ENCODE measurements at regions not wholly inside any gene's neighbourhood (a gene's known extent, or its start where the extent isn't known, plus 50 kb on each side); places are given as distances from the start of the nearest gene placed in this dataset.
"Not testable (repeated sequence)": the region's sequence is repeated elsewhere in the genome, so short reads cannot be mapped to it uniquely, and the experiment has no call there.

- peaks cover 4 to 13% (median 4%) of the 10 kb centered on the region in 3 donors for H3K4me1 ChIP-seq (ENCODE audit: control insufficient read depth in 3 of 3, insufficient read depth in 2 of 3, low read depth in 1 of 3, low read length in 2 of 3)
- H3K36me3 ChIP-seq (ENCODE audit: control insufficient read depth in 3 of 3, insufficient read depth in 2 of 3, low read depth in 1 of 3, low read length in 3 of 3) = no peaks in the 10 kb centered on the region
- no peak for FAIRE-seq
- H3K4me3 ChIP-seq (ENCODE audit: low read depth in 1 of 3, low read length in 3 of 3) = no peak overlapping the region
- H3K9me3 ChIP-seq (ENCODE audit: control insufficient read depth in 2 of 2, insufficient read depth in 1 of 2, low read depth in 1 of 2, low read length in 1 of 2) = peaks cover 0 to 21% of the 10 kb centered on the region in 2 donors
- H3K27me3 ChIP-seq (ENCODE audit: control insufficient read depth in 3 of 3, insufficient read depth in 3 of 3, low read length in 3 of 3) = no peaks in the 10 kb centered on the region
- peak; percentile 74 to 84 for DNase-seq
- H3K27ac ChIP-seq (ENCODE audit: low read depth in 1 of 3, low read length in 2 of 3) = peak overlapping the region in 2 of 3 donors; percentile 16 to 50
These were observed 309.5 kb upstream of the SLITRK3 start for GRCh38 chr3:165505657-165506056.

GRCh38 chr3:165504554-165504953, 308.4 kb upstream of the SLITRK3 start:
- no peak overlapping the region for H3K4me3 ChIP-seq (ENCODE audit: low read depth in 1 of 3, low read length in 3 of 3)
- no peak for DNase-seq
- 87 to 90% (median 90%) methylated on average over 1 of the region's 1 CpG for WGBS, 3 donors
- H3K27me3 ChIP-seq (ENCODE audit: control insufficient read depth in 3 of 3, insufficient read depth in 3 of 3, low read length in 3 of 3) = no peaks in the 10 kb centered on the region
- H3K4me1 ChIP-seq (ENCODE audit: control insufficient read depth in 3 of 3, insufficient read depth in 2 of 3, low read depth in 1 of 3, low read length in 2 of 3) = peaks cover 4 to 13% (median 4%) of the 10 kb centered on the region in 3 donors
- no peak overlapping the region for H3K27ac ChIP-seq (ENCODE audit: low read depth in 1 of 3, low read length in 2 of 3)
- FAIRE-seq = no peak
- peaks cover 0 to 21% of the 10 kb centered on the region in 2 donors for H3K9me3 ChIP-seq (ENCODE audit: control insufficient read depth in 2 of 2, insufficient read depth in 1 of 2, low read depth in 1 of 2, low read length in 1 of 2)
- H3K36me3 ChIP-seq (ENCODE audit: control insufficient read depth in 3 of 3, insufficient read depth in 2 of 3, low read depth in 1 of 3, low read length in 3 of 3) = no peaks in the 10 kb centered on the region

- WGBS, 3 donors = 24 to 66% (median 43%) methylated on average over 4 of the region's 4 CpGs
- Histone ChIP-seq H3K27me3 (ENCODE audit: control insufficient read depth in 3 of 3, insufficient read depth in 3 of 3, low read length in 3 of 3) (no peaks in the 10 kb centered on the region), H3K36me3 (ENCODE audit: control insufficient read depth in 3 of 3, insufficient read depth in 2 of 3, low read depth in 1 of 3, low read length in 3 of 3) (no peaks in the 10 kb centered on the region), H3K27ac (ENCODE audit: low read depth in 1 of 3, low read length in 2 of 3) (no peak overlapping the region), H3K9me3 (ENCODE audit: control insufficient read depth in 2 of 2, insufficient read depth in 1 of 2, low read depth in 1 of 2, low read length in 1 of 2) (peaks cover 0 to 21% of the 10 kb centered on the region in 2 donors), H3K4me3 (ENCODE audit: low read depth in 1 of 3, low read length in 3 of 3) (no peak overlapping the region), H3K4me1 (ENCODE audit: control insufficient read depth in 3 of 3, insufficient read depth in 2 of 3, low read depth in 1 of 3, low read length in 2 of 3) (peaks cover 4 to 13% (median 4%) of the 10 kb centered on the region in 3 donors)
- DNase-seq (no peak), FAIRE-seq (no peak)
These were observed 307.6 kb upstream of the SLITRK3 start for GRCh38 chr3:165503825-165504224.

- Histone ChIP-seq H3K27ac (ENCODE audit: low read depth in 1 of 3, low read length in 2 of 3) (no peak overlapping the region), H3K4me1 (ENCODE audit: control insufficient read depth in 3 of 3, insufficient read depth in 2 of 3, low read depth in 1 of 3, low read length in 2 of 3) (peaks cover 4 to 13% (median 4%) of the 10 kb centered on the region in 3 donors), H3K9me3 (ENCODE audit: control insufficient read depth in 2 of 2, insufficient read depth in 1 of 2, low read depth in 1 of 2, low read length in 1 of 2) (peaks cover 0 to 21% of the 10 kb centered on the region in 2 donors), H3K4me3 (ENCODE audit: low read depth in 1 of 3, low read length in 3 of 3) (no peak overlapping the region), H3K27me3 (ENCODE audit: control insufficient read depth in 3 of 3, insufficient read depth in 3 of 3, low read length in 3 of 3) (no peaks in the 10 kb centered on the region), H3K36me3 (ENCODE audit: control insufficient read depth in 3 of 3, insufficient read depth in 2 of 3, low read depth in 1 of 3, low read length in 3 of 3) (no peaks in the 10 kb centered on the region)
- FAIRE-seq (no peak), DNase-seq (no peak)
These were observed 307.2 kb upstream of the SLITRK3 start for GRCh38 chr3:165503346-165503745.

- Histone ChIP-seq H3K4me3 (ENCODE audit: low read depth in 1 of 3, low read length in 3 of 3) (no peak overlapping the region), H3K4me1 (ENCODE audit: control insufficient read depth in 3 of 3, insufficient read depth in 2 of 3, low read depth in 1 of 3, low read length in 2 of 3) (peaks cover 4 to 13% (median 4%) of the 10 kb centered on the region in 3 donors), H3K36me3 (ENCODE audit: control insufficient read depth in 3 of 3, insufficient read depth in 2 of 3, low read depth in 1 of 3, low read length in 3 of 3) (no peaks in the 10 kb centered on the region), H3K27ac (ENCODE audit: low read depth in 1 of 3, low read length in 2 of 3) (no peak overlapping the region), H3K9me3 (ENCODE audit: control insufficient read depth in 2 of 2, insufficient read depth in 1 of 2, low read depth in 1 of 2, low read length in 1 of 2) (peaks cover 0 to 21% of the 10 kb centered on the region in 2 donors), H3K27me3 (ENCODE audit: control insufficient read depth in 3 of 3, insufficient read depth in 3 of 3, low read length in 3 of 3) (no peaks in the 10 kb centered on the region)
- 59 to 85% (median 64%) methylated on average over 3 of the region's 3 CpGs for WGBS, 3 donors
- DNase-seq (no peak), FAIRE-seq (no peak)
These were observed 306.5 kb upstream of the SLITRK3 start for GRCh38 chr3:165502707-165503106.

- WGBS, 3 donors = 78 to 86% (median 82%) methylated on average over 4 of the region's 4 CpGs
These were observed 302.6 kb upstream of the SLITRK3 start for GRCh38 chr3:165498742-165499141.

GRCh38 chr3:165491487-165491886, 295.3 kb upstream of the SLITRK3 start:
- no peak overlapping the region for H3K4me3 ChIP-seq (ENCODE audit: low read depth in 1 of 3, low read length in 3 of 3)
- no peaks in the 10 kb centered on the region for H3K36me3 ChIP-seq (ENCODE audit: control insufficient read depth in 3 of 3, insufficient read depth in 2 of 3, low read depth in 1 of 3, low read length in 3 of 3)
- H3K27ac ChIP-seq (ENCODE audit: low read depth in 1 of 3, low read length in 2 of 3) = no peak overlapping the region
- FAIRE-seq (no peak), DNase-seq (no peak)
- H3K27me3 ChIP-seq (ENCODE audit: control insufficient read depth in 3 of 3, insufficient read depth in 3 of 3, low read length in 3 of 3) = no peaks in the 10 kb centered on the region
- H3K4me1 ChIP-seq (ENCODE audit: control insufficient read depth in 3 of 3, insufficient read depth in 2 of 3, low read depth in 1 of 3, low read length in 2 of 3) = no peaks in the 10 kb centered on the region
- no peaks in the 10 kb centered on the region for H3K9me3 ChIP-seq (ENCODE audit: control insufficient read depth in 2 of 2, insufficient read depth in 1 of 2, low read depth in 1 of 2, low read length in 1 of 2)
- 64 to 88% (median 86%) methylated on average over 4 of the region's 4 CpGs for WGBS, 3 donors

More at GRCh38 chr3:165498742-165499141, 302.6 kb upstream of the SLITRK3 start:
- DNase-seq; H3K4me3 ChIP-seq (ENCODE audit: low read depth in 1 of 3, low read length in 3 of 3); FAIRE-seq; H3K36me3 ChIP-seq (ENCODE audit: control insufficient read depth in 3 of 3, insufficient read depth in 2 of 3, low read depth in 1 of 3, low read length in 3 of 3); H3K9me3 ChIP-seq (ENCODE audit: control insufficient read depth in 2 of 2, insufficient read depth in 1 of 2, low read depth in 1 of 2, low read length in 1 of 2); H3K27ac ChIP-seq (ENCODE audit: low read depth in 1 of 3, low read length in 2 of 3); H3K27me3 ChIP-seq (ENCODE audit: control insufficient read depth in 3 of 3, insufficient read depth in 3 of 3, low read length in 3 of 3); H3K4me1 ChIP-seq (ENCODE audit: control insufficient read depth in 3 of 3, insufficient read depth in 2 of 3, low read depth in 1 of 3, low read length in 2 of 3): not testable (repeated sequence)

GRCh38 chr3:165476399-165477060, 280.3 kb upstream of the SLITRK3 start:
- Histone ChIP-seq H3K9me3 (ENCODE audit: control insufficient read depth in 2 of 2, insufficient read depth in 1 of 2, low read depth in 1 of 2, low read length in 1 of 2) (peaks cover 0 to 3% of the 10 kb centered on the region in 2 donors), H3K36me3 (ENCODE audit: control insufficient read depth in 3 of 3, insufficient read depth in 2 of 3, low read depth in 1 of 3, low read length in 3 of 3) (no peaks in the 10 kb centered on the region), H3K27me3 (ENCODE audit: control insufficient read depth in 3 of 3, insufficient read depth in 3 of 3, low read length in 3 of 3) (no peaks in the 10 kb centered on the region), H3K27ac (ENCODE audit: low read depth in 1 of 3, low read length in 2 of 3) (no peak overlapping the region), H3K4me3 (ENCODE audit: low read depth in 1 of 3, low read length in 3 of 3) (no peak overlapping the region), H3K4me1 (ENCODE audit: control insufficient read depth in 3 of 3, insufficient read depth in 2 of 3, low read depth in 1 of 3, low read length in 2 of 3) (no peaks in the 10 kb centered on the region)
- 75 to 89% (median 81%) methylated on average over 4 of the region's 4 CpGs for WGBS, 3 donors
- DNase-seq (no peak), FAIRE-seq (no peak)

- Histone ChIP-seq H3K27ac (ENCODE audit: low read depth in 1 of 3, low read length in 2 of 3) (no peak overlapping the region), H3K9me3 (ENCODE audit: control insufficient read depth in 2 of 2, insufficient read depth in 1 of 2, low read depth in 1 of 2, low read length in 1 of 2) (no peaks in the 10 kb centered on the region), H3K4me3 (ENCODE audit: low read depth in 1 of 3, low read length in 3 of 3) (no peak overlapping the region), H3K36me3 (ENCODE audit: control insufficient read depth in 3 of 3, insufficient read depth in 2 of 3, low read depth in 1 of 3, low read length in 3 of 3) (no peaks in the 10 kb centered on the region), H3K4me1 (ENCODE audit: control insufficient read depth in 3 of 3, insufficient read depth in 2 of 3, low read depth in 1 of 3, low read length in 2 of 3) (no peaks in the 10 kb centered on the region), H3K27me3 (ENCODE audit: control insufficient read depth in 3 of 3, insufficient read depth in 3 of 3, low read length in 3 of 3) (no peaks in the 10 kb centered on the region)
- DNase-seq = no peak
- WGBS, 3 donors = 77 to 83% (median 81%) methylated on average over 4 of the region's 4 CpGs
- FAIRE-seq = no peak
These were observed 270.7 kb upstream of the SLITRK3 start for GRCh38 chr3:165466856-165467255.
